RCC 7860 (cell line): ENCODE measurements at regions not wholly inside any gene's neighbourhood (a gene's known extent, or its start where the extent isn't known, plus 50 kb on each side); places are given as distances from the start of the nearest gene placed in this dataset.

Experiments
- DNase-seq: peaks from one replicate; pipeline ENCODE4 v3.0.0-alpha.2; 2015; ENCODE audit warnings: low spot score
- FAIRE-seq: peaks from 2 replicates; lab custom pipeline; 2012; peaks lifted over from hg19 to GRCh38; lab: Jason Lieb, UNC

DNA sequence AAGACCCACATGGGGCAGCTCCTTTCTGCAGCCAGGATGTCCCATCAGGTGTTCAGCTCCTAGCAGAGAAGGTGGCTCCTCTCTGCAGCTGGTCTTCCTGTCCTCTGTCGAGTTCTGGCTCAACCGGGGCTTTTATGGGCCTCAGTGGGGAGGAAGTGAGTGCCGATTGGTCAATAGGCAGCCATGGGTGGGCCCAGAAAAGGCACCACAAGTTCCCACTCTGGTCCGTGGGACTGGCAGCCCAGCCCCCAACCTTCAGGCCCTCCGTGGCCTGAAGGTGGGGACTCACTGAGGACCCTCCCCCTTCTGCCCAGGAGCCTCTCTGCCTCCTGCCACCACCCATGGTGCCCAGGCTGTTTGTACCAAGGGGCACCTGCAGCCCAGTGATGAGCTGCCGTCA is 161.7 kb upstream of the DUSP10 start:
- FAIRE-seq (no peak), DNase-seq (no peak)

- FAIRE-seq (no peak), DNase-seq (no peak)
Measured at GRCh38 chr1:221902961-221903360, 161.1 kb upstream of the DUSP10 start.

DNA sequence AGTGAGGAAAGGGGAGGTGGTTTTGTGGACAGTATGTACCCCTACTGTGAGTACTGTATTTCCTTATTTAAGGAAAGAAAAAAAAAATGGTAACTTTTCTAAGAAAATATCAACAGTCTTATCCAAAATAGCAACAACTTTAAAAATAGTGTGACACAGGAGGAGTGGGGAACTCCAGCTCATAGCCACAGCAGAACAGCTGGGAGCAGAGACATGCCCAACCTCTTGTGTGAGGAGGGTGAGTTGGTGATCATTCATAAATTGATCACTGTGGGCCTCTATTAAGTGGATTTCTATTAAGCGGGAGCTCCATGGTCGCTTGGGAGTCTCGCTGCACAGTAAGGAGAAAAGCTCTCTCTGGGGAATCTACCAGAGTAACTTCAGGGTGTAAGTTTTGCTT is 158.8 kb upstream of the DUSP10 start:
- no peak for FAIRE-seq

DNA sequence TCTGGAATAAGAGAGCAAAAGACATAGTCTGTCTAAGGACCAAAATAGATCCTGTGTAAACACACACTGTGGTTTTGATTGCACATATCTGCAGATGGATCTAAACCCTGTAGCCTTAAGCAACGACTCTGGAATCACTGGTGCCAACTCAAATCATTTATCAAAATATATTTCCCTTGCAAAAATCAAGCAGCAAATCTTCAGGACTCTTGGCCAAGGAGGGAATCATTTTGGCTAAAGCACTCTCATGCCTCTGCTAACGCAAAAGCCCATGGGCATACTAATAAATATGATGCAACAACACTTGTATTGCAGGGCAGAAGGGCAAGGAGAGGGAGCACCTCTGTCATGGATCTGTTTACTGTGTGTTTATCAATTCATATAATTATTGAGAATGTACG is 155.4 kb upstream of the DUSP10 start:
- DNase-seq (no peak), FAIRE-seq (no peak)

More for the DNA sequence above, 158.8 kb upstream of the DUSP10 start:
- no peak for DNase-seq

DNA sequence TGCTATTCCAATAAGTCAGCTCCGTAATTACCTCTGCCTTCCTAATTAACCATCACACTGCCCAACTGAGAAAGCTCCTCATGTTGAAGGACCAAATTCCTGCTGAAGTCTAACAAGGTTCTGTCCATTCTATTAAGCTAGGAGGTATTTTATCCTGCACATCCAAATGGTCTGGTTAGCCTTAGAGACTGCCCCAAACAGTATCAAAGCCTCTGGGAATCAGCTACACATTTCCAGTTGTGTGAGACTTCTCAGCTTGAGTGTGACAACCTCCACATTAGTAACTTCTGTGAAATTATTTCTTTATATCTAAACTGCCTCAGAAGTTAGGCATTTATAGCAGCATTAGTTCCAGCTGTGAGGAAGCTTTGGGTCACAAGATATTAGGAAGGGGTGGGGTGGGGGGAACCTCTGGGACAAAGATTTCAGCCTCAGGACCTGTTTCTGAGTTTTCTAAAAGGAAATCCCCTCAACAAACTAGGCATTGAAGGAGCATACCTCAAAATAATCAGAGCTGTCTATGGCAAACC is 150.5 kb upstream of the DUSP10 start:
- FAIRE-seq (no peak), DNase-seq (no peak)

DNA sequence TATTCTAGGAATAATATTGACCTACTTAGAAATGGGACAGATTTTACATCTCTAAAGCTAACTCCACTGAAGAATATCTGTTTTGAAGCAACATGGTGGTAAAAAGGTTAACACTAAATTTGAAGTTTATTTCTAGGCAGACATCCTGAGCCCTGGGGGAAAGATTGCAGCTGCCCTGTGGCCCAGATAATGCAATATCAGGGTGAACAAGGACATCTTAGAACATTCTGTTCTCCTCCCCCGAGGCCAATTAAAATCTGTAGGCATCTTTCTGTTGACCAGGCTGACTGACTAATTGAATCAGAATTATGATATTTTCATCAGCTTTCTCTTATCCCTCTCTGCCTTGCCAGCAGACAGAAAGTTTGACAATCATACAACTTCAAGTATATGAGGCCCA is 149.8 kb upstream of the DUSP10 start:
- no peak for DNase-seq
- FAIRE-seq, result no peak

GRCh38 chr1:221888801-221889200 is 146.9 kb upstream of the DUSP10 start:
- FAIRE-seq, result no peak

DNA sequence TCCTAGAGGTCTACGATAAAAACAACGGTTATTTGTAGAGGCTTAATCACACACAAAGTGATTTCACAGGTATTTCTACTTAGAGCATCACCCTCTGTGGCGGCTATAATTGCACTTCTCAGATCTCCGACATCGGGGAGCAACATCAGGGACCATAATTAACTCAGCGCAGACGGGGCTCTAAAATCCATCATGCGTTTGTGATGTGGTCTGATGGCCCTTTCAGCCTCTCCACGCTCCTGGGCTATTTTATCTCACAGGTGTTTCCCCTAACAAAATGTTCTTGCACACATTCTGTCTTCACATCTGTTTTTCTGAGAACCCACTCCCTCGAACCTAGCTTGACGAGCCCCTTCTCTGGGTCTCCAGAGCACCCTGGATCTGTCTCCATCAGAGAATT is 146.3 kb upstream of the DUSP10 start:
- no peak for FAIRE-seq
- DNase-seq, result no peak

More at GRCh38 chr1:221888801-221889200, 146.9 kb upstream of the DUSP10 start:
- DNase-seq, result no peak

DNA sequence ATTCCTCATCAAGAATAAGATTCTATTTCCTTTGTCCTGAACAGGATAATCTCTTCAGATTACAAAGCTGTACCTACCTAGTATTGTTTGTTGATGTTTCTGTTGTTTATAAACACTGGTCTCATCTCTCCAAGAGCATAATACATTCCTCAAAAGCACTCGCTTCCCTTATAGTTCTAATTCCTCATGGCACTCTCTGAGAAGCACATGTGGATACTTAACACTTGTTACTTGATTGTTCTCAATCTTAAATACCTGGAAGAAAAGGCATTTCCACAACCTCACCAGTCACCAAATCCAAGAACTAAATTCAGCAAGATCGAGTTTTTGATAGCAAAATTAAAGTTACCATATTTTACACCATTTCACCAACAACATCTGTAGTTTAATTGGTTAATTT is 145.9 kb upstream of the DUSP10 start:
- no peak for FAIRE-seq
- DNase-seq, result no peak

GRCh38 chr1:221887415-221887746 is 145.5 kb upstream of the DUSP10 start:
- DNase-seq (no peak), FAIRE-seq (no peak)

DNA sequence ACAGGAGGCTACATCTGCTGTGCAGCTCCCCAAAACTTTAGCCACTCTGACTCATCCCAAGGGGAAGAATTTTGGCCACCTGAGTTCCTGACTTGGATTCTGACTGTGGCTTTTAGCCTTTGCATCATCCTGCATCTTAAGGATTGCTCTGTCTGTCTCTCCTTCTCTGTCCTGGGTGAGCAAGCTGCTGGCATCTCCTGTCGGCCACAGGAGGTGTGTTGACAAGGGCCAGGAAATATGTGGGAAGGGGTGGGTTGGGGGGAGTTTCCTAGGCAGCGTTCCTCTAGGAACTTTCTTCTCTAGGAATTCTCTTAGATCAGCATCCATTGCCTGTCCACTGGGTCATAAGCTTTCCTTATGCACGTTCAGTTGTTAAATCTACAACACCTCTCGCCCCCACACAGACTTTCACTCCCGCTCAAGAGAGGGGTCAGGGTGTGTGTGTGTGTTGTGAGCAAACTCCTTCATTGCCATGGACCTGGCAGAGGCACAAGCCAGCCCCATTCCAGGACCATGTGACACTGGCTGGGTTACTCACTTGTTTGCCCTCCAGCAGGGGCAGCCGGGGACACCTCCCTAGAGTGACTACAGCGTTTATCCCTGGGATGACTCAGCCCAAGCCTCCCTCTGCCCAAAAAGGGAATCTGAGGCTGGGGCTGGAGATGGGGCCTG is 145.0 kb upstream of the DUSP10 start:
- DNase-seq (peak; percentile 99), FAIRE-seq (peak; percentile 93)

GRCh38 chr1:221886311-221886710 is 144.4 kb upstream of the DUSP10 start:
- FAIRE-seq, result no peak

GRCh38 chr1:221884821-221885220 is 142.9 kb upstream of the DUSP10 start:
- FAIRE-seq (peak; percentile 50), DNase-seq (no peak)

More at GRCh38 chr1:221886311-221886710, 144.4 kb upstream of the DUSP10 start:
- no peak for DNase-seq

DNA sequence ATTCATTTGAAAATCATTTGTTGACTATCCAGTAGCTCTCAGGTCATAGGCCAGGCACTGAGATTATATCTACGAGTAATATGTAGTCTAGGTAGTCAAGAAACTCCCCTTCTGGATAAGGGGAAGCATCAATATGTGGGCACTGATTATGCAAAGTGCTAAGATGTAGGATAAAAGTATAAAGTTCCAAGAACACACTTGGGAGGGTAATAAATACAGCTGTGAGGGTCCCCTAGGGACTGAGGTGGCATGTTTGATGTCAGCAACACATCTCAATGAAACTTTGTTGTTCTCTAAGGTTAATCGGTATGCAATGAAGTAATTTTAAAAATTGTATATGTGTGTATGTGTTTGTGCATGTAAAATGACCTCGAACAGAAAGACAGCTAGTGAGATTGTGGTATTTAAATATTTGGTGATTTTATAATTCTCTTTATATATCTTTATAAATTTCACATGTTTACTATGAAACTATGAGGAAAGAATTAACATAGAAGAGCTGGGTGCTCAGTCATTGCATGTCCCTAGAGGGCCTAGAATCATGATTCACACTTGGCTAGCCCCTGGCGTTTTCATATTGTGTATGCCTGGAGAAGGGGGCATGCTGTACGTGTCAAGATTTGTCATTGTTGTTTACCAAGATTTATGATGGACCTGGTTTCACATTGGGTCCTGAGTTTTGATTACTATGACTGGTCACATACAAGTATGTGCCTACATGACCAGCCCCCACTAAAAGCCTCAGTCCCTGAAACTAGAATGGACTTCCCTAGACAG is 140.1 kb upstream of the DUSP10 start:
- DNase-seq (no peak), FAIRE-seq (no peak)

- DNase-seq, result no peak
- FAIRE-seq, result no peak
Measured at GRCh38 chr1:221880182-221880581, 138.3 kb upstream of the DUSP10 start.

DNA sequence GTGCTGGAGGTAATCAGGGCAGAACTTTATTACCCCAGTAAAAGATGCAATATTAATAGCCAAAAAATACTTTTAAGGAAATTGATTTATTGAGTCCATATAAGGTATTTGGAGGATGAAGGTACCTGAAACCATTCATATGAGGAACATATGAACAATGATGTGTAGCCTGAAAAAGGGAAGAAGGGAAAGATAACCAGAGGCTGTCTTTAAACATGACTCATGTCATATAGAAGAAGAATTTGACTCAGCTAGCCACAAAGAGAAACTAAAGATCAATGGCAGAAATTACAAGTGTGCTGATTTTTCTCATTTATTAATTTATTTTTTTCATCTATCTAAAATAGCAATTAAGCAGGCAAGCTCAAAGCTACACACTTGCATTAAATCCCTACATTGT is 136.2 kb upstream of the DUSP10 start:
- FAIRE-seq (peak; percentile 50), DNase-seq (no peak)

- no peak for FAIRE-seq
- DNase-seq, result no peak
Measured at GRCh38 chr1:221877311-221877710, 135.4 kb upstream of the DUSP10 start.

- DNase-seq (no peak), FAIRE-seq (no peak)
Measured at GRCh38 chr1:221875004-221875330, 133.1 kb upstream of the DUSP10 start.

DNA sequence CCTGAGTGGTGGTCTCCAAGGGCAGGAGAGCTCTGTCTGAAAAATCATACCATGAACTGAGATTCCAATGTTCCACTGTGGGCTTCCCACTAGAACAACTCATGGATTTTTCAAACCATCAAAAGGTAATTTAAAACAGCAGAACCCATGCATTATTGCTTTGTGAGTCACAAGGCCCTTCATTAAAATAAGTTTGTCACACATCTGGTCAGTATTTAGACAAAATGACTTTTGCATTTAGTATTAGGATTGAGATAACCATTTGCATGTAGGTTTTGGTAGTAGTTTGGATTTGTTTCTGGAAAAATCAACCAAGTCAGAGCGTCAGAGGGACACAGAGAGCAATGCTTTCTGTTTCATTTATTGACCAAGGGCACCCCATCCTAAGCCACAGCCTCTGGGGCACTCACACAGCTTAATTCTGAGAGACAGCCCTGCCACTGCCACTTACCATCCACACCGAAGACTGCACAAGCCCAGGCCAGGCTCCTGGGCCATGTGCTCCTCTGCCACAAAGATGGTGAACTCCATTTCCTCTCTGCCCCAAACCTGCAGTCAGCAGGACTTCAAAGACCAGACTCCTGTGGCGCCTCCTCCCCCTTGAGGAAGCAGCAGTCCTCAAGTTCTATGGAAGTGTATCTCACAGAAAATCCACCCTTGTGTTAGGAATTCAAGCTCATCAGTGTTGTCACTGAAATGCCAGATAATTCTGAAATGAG is 132.6 kb upstream of the DUSP10 start:
- no peak for FAIRE-seq
- DNase-seq, result no peak

- DNase-seq (no peak), FAIRE-seq (no peak)
Measured at GRCh38 chr1:221873673-221874072, 131.8 kb upstream of the DUSP10 start.

GRCh38 chr1:221871056-221871455 is 129.2 kb upstream of the DUSP10 start:
- FAIRE-seq (no peak), DNase-seq (no peak)

DNA sequence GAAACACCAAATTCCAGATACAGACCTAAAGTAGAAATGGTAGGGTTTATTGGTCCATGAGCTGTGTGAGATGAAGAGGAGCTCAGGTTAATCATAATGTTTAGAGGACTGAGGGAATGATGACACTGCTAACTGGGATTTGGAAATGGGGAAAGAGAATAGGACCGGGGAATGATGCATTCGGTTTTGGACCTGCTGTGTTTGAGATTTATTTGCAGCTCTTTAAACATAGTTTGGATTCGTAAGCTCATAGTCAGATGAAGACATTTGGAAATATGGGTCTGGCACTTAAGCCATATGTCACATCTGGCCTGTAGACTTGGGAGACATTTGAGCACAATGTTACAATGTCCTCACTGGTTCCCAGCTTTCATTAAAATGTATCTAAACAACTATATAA is 127.9 kb upstream of the DUSP10 start:
- FAIRE-seq (no peak), DNase-seq (no peak)
